CD4-positive, alpha-beta T cell (primary cell): ENCODE measurements at regions not wholly inside any gene's neighbourhood (a gene's known extent, or its start where the extent isn't known, plus 50 kb on each side); places are given as distances from the start of the nearest gene placed in this dataset.
A peak's percentile ranks its signal among the peaks of the same experiment; 100 is the strongest.

Experiments
- ATAC-seq: fragments of 200-7000 bp; cut with Tn5 transposase; one replicate; pipeline ENCODE4 v1.10.0; 2022; ENCODE audit warnings: mild to moderate bottlenecking; ENCODE audit not compliant: poor library complexity
- CTCF ChIA-PET: fragments of 350-600 bp; sonication (Branson Sonifier 250); formaldehyde crosslinking; loops from one replicate; lab custom pipeline; 2021; ENCODE audit warnings: antibody characterized with exemption, inconsistent platforms; lab: Charles Lee
- POLR2A ChIA-PET: fragments of 350-600 bp; sonication (Branson Sonifier 250); formaldehyde crosslinking; loops from one replicate; lab custom pipeline; 2021; ENCODE audit warnings: antibody characterized with exemption, inconsistent platforms; lab: Charles Lee
- DNase-seq, 14 experiments: peaks; one replicate each; pipeline ENCODE4 v3.0.0-alpha.2; 2013 to 2020; ENCODE audit warnings: mixed read lengths in 2 of 14
- H3K27ac ChIP-seq, 2 donors: one replicate each; pipeline versions ENCODE4 v1.5.1 to v1.7.0; 2013; ENCODE audit warnings: low read length in 2 of 2, low read depth in 1 of 2, mild to moderate bottlenecking in 1 of 2
- H3K27me3 ChIP-seq, 2 experiments: 1 replicate in 1 of 2; 2 replicates in 1 of 2; pipeline versions ENCODE4 v1.6.1 to v1.7.0; 2013; ENCODE audit warnings: low read length in 2 of 2, control low read depth in 1 of 2, mild to moderate bottlenecking in 1 of 2, moderate library complexity in 1 of 2; ENCODE audit not compliant: insufficient read depth in 2 of 2, control insufficient read depth in 1 of 2
- H3K36me3 ChIP-seq: one replicate; pipeline ENCODE4 v1.6.1; 2013; ENCODE audit warnings: low read length, control low read depth; ENCODE audit not compliant: insufficient read depth
- H3K4me1 ChIP-seq: one replicate; pipeline ENCODE4 v1.6.1; 2013; ENCODE audit warnings: low read length, control low read depth; ENCODE audit not compliant: insufficient read depth
- H3K4me3 ChIP-seq: one replicate; pipeline ENCODE4 v1.5.1; 2013; ENCODE audit warnings: mild to moderate bottlenecking, low read length, moderate library complexity
- H3K9me3 ChIP-seq, 2 experiments: 1 replicate in 1 of 2; 2 replicates in 1 of 2; pipeline versions ENCODE4 v1.6.1 to v1.7.0; 2013; ENCODE audit warnings: low read length in 2 of 2, mild to moderate bottlenecking in 2 of 2, control low read depth in 1 of 2, moderate library complexity in 1 of 2; ENCODE audit not compliant: control insufficient read depth in 1 of 2, insufficient read depth in 1 of 2
- H3K27ac Mint-ChIP-seq: one replicate; pipeline ENCODE4 v1.8.0; 2020; ENCODE audit warnings: mixed read lengths
- H3K27me3 Mint-ChIP-seq: one replicate; pipeline ENCODE4 v1.8.0; 2021; ENCODE audit warnings: mixed read lengths
- H3K36me3 Mint-ChIP-seq: one replicate; pipeline ENCODE4 v1.8.0; 2021; ENCODE audit warnings: low read depth, mixed read lengths
- H3K4me1 Mint-ChIP-seq: one replicate; pipeline ENCODE4 v1.8.0; 2021; ENCODE audit warnings: low read depth, mixed read lengths
- H3K4me3 Mint-ChIP-seq: one replicate; pipeline ENCODE4 v1.8.0; 2020; ENCODE audit warnings: mild to moderate bottlenecking, mixed read lengths
- H3K9me3 Mint-ChIP-seq: one replicate; pipeline ENCODE4 v1.8.0; 2020; ENCODE audit warnings: mixed read lengths
- intact Hi-C, 2 experiments: fragments of 100-400 bp; cut with DNase I in 1 of 2; cut with micrococcal nuclease in 1 of 2; formaldehyde crosslinking; loops; one replicate each; pipeline versions ENCODE4 v1.15.1 to v1.9.0; 2023 to 2025; cut with DNase I, micrococcal nuclease
- TF ChIP-seq, protein P1 (sequence below): fragments of 200-600 bp; IDR thresholded peaks from one replicate; pipeline ENCODE4 v1.8.0; 2022; ENCODE audit warnings: antibody characterized with exemption, mild to moderate bottlenecking

- no peaks in the 10 kb centered on the region for H3K4me1 Mint-ChIP-seq
Measured at GRCh38 chr3:10616321-10616720, 110.9 kb upstream of the ATP2B2 start.

DNA sequence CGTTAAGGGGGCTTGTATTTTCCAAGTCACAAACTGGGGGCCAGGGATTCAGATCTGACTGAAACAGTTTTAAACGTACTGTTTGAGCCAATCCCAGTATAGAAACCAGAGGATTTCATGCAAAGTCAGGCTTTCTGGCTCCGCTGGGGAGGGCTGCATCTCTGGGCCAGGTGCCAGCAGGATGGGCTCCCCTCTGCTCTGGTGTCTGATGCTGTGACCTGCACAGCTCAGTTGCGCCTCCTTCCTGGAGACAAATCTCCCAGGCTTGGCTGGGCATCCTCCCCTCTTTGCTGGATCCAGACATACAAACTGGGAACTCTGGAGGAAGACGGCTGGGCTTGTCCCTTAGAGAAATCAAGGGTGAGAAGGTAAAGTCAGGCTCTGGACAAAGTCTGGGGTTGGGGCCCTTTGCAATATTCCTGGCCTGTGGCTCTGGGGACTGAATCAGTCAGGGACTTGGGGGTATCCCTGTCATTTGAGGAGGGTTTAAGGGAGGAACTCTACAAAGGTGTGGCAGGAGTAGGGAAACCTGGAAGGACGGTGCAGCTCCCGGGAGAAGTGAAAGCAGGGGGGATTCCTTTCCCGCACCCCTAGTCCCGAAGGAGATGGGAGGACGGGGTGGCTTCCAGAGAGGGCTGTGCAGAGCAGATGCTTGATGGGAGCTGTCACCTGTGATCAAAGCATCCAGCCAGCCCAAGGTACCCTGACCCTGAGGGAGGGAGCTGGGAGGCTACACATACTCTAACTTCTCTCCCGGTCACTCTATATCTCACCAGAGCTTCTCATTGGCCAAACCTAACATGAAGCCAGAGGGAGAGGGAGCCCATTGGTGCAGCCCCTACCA is 114.8 kb upstream of the ATP2B2 start:
- Histone ChIP-seq H3K27ac (no peak overlapping the region), H3K9me3 (no peaks in the 10 kb centered on the region), H3K4me3 (no peak overlapping the region), H3K27me3 (peaks cover 0 to 5% of the 10 kb centered on the region in 2 experiments), H3K36me3 (no peaks in the 10 kb centered on the region), H3K4me1 (no peaks in the 10 kb centered on the region)
- H3K36me3 Mint-ChIP-seq: no peaks in the 10 kb centered on the region
- H3K27me3 Mint-ChIP-seq: peaks cover 19% of the 10 kb centered on the region
- ATAC-seq: no peak
- no peaks in the 10 kb centered on the region for H3K4me1 Mint-ChIP-seq
- H3K4me3 Mint-ChIP-seq: no peak overlapping the region
- ChIA-PET POLR2A (no interaction called here), CTCF (no interaction called here)
- DNase-seq: peak in 1 of 14 experiments; percentile 10
- no peak overlapping the region for H3K27ac Mint-ChIP-seq
- intact Hi-C loops: loop anchor here in 1 of 2 experiments (5.0 kb wide), 1 partner anchor 38 kb away; no protein-coding TSS in a partner anchor
- TF ChIP-seq, protein P1, sequence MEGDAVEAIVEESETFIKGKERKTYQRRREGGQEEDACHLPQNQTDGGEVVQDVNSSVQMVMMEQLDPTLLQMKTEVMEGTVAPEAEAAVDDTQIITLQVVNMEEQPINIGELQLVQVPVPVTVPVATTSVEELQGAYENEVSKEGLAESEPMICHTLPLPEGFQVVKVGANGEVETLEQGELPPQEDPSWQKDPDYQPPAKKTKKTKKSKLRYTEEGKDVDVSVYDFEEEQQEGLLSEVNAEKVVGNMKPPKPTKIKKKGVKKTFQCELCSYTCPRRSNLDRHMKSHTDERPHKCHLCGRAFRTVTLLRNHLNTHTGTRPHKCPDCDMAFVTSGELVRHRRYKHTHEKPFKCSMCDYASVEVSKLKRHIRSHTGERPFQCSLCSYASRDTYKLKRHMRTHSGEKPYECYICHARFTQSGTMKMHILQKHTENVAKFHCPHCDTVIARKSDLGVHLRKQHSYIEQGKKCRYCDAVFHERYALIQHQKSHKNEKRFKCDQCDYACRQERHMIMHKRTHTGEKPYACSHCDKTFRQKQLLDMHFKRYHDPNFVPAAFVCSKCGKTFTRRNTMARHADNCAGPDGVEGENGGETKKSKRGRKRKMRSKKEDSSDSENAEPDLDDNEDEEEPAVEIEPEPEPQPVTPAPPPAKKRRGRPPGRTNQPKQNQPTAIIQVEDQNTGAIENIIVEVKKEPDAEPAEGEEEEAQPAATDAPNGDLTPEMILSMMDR: no peak
- no peaks in the 10 kb centered on the region for H3K9me3 Mint-ChIP-seq

More at GRCh38 chr3:10616321-10616720, 110.9 kb upstream of the ATP2B2 start:
- Histone ChIP-seq H3K4me3 (no peak overlapping the region), H3K4me1 (no peaks in the 10 kb centered on the region), H3K9me3 (peaks cover 13 to 18% of the 10 kb centered on the region in 2 experiments), H3K36me3 (no peaks in the 10 kb centered on the region), H3K27me3 (peaks cover 0 to 5% of the 10 kb centered on the region in 2 experiments), H3K27ac (no peak overlapping the region)
- ChIA-PET CTCF (no interaction called here), POLR2A (no interaction called here)
- ATAC-seq (no peak), DNase-seq (no peak)
- TF ChIP-seq, protein P1: no peak
- Mint-ChIP-seq H3K27ac (no peak overlapping the region), H3K27me3 (peaks cover 32% of the 10 kb centered on the region), H3K4me3 (no peak overlapping the region), H3K36me3 (no peaks in the 10 kb centered on the region), H3K9me3 (peaks cover 10% of the 10 kb centered on the region)
- intact Hi-C loops: no loop called here

- Mint-ChIP-seq H3K9me3 (no peaks in the 10 kb centered on the region), H3K36me3 (no peaks in the 10 kb centered on the region), H3K27me3 (peaks cover 19% of the 10 kb centered on the region), H3K4me3 (no peak overlapping the region), H3K27ac (no peak overlapping the region), H3K4me1 (no peaks in the 10 kb centered on the region)
- Histone ChIP-seq H3K4me3 (no peak overlapping the region), H3K4me1 (no peaks in the 10 kb centered on the region), H3K27ac (no peak overlapping the region), H3K27me3 (peaks cover 0 to 5% of the 10 kb centered on the region in 2 experiments), H3K9me3 (no peaks in the 10 kb centered on the region), H3K36me3 (no peaks in the 10 kb centered on the region)
- peak in 1 of 14 experiments; percentile 23 for DNase-seq
- ChIA-PET POLR2A (no interaction called here), CTCF (no interaction called here)
- no peak for ATAC-seq
- TF ChIP-seq, protein P1: no peak
- intact Hi-C loops: loop anchor here in 1 of 2 experiments (5.0 kb wide), 1 partner anchor 38 kb away; no protein-coding TSS in a partner anchor
Measured at GRCh38 chr3:10620833-10621082, 115.4 kb upstream of the ATP2B2 start.
